ENCODE measurements at regions not wholly inside any gene's neighbourhood (a gene's known extent, or its start where the extent isn't known, plus 50 kb on each side); places are given as distances from the start of the nearest gene placed in this dataset.
"Not testable (repeated sequence)": the region's sequence is repeated elsewhere in the genome, so short reads cannot be mapped to it uniquely, and the experiment has no call there.

- H3K4me3 ChIP-seq: no peak overlapping the region
- no peaks in the 10 kb centered on the region for H3K9me3 ChIP-seq
- WGBS, 4 donors: 76 to 80% (median 78%) methylated on average over 4 of the region's 4 CpGs
- no peaks in the 10 kb centered on the region for H3K36me3 ChIP-seq
- H3K27me3 ChIP-seq: no peaks in the 10 kb centered on the region
- TF ChIP-seq POLR2A (IDR thresholded peaks at IDR 0.05) (no peak), CTCF (IDR thresholded peaks at IDR 0.05) (no peak)
- no peaks in the 10 kb centered on the region for H3K4me1 ChIP-seq
- H3K27ac ChIP-seq: no peak overlapping the region
- intact Hi-C loops (cut with DNase I): no loop called here
- ATAC-seq: no peak
- no peak for DNase-seq
These were observed 463.7 kb upstream of the FSIP2 start for GRCh38 chr2:185274718-185275484.

DNA sequence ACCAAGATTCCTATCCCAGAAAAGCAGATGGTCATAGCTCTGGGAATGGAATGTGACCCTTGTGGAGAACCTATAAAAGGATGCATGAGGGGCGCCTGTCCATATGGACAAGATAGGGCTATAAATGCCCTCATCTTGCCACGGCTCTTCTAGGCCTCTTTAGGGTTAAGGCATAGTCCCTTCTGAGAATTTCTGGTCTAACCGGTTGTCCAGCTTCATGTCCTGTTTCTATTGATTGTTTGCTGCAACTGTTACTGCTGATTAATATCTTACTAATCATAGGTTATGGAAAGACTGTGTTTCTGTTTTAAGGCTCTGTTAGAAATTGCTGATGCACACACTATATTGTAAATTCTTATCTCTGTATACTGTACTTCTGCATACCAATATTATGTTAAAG, 462.6 kb upstream of the FSIP2 start:
- ATAC-seq; H3K36me3 ChIP-seq; H3K27me3 ChIP-seq; H3K9me3 ChIP-seq; H3K27ac ChIP-seq; H3K4me1 ChIP-seq; H3K4me3 ChIP-seq; DNase-seq; intact Hi-C loops (cut with DNase I): not testable (repeated sequence)
- WGBS, 4 donors: 80 to 85% (median 82%) methylated on average over 3 of the region's 3 CpGs

DNA sequence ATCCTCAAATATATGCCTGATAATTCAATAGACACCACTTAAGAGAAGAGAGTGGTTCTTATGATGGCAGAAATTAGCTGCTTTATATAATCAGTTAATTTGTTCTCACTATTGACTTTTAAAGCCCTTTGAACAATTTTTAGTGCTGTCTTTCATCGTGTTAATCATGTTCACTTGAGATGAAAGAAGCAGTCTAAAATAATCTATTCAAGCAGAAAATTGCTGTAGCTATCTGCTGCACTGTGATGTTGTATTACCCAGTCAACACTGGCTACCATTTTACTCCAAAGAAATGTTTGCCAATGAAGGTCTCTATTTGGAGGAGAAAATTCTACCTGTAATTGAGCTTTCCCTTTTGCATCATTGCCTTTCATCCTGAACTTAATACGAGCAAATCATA, 459.8 kb upstream of the FSIP2 start:
- H3K27me3 ChIP-seq: no peaks in the 10 kb centered on the region
- ATAC-seq: no peak

GRCh38 chr2:185279999-185280398, 458.6 kb upstream of the FSIP2 start:
- DNase-seq: no peak
- intact Hi-C loops (cut with DNase I): no loop called here
- Histone ChIP-seq H3K27me3 (no peaks in the 10 kb centered on the region), H3K9me3 (no peaks in the 10 kb centered on the region), H3K4me1 (no peaks in the 10 kb centered on the region), H3K36me3 (no peaks in the 10 kb centered on the region), H3K27ac (no peak overlapping the region), H3K4me3 (no peak overlapping the region)
- TF ChIP-seq CTCF (IDR thresholded peaks at IDR 0.05) (peak in 5 of 12 donors; percentile 13 to 31 (median 19)), POLR2A (IDR thresholded peaks at IDR 0.05) (no peak)
- ATAC-seq: no peak

More for the DNA sequence above, 459.8 kb upstream of the FSIP2 start:
- Histone ChIP-seq H3K9me3 (no peaks in the 10 kb centered on the region), H3K4me1 (no peaks in the 10 kb centered on the region), H3K27ac (no peak overlapping the region), H3K4me3 (no peak overlapping the region), H3K36me3 (no peaks in the 10 kb centered on the region)
- 63 to 71% (median 69%) methylated on average over 2 of the region's 2 CpGs for WGBS, 4 donors
- TF ChIP-seq POLR2A (IDR thresholded peaks at IDR 0.05): no peak
- no peak for TF ChIP-seq CTCF (IDR thresholded peaks at IDR 0.05)
- DNase-seq: no peak
- intact Hi-C loops (cut with DNase I): no loop called here

DNA sequence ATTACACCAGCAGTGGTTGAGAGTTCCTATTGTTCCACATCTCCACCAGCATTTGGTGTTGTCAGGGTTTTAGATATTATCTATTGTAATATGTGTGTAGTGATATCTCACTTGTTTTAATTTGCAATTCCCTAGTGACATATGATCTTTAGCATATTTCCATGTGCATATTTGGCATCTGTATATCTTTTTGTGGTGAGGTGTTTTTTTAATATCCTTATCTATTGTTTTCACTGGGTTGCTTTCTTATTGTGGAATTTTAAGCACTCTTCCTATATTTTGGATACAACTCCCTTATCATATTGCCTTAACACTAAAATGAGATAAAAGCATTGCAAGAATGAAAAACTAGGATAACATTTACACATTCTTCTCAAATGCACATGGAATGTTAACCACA, 453.9 kb upstream of the FSIP2 start:
- intact Hi-C loops (cut with DNase I): no loop called here
- Histone ChIP-seq H3K9me3 (no peaks in the 10 kb centered on the region), H3K36me3 (no peaks in the 10 kb centered on the region), H3K27ac (no peak overlapping the region), H3K4me1 (no peaks in the 10 kb centered on the region), H3K4me3 (no peak overlapping the region), H3K27me3 (no peaks in the 10 kb centered on the region)
- DNase-seq: no peak
- no peak for ATAC-seq
- TF ChIP-seq CTCF (IDR thresholded peaks at IDR 0.05) (no peak), POLR2A (IDR thresholded peaks at IDR 0.05) (no peak)

GRCh38 chr2:185290012-185290411, 448.6 kb upstream of the FSIP2 start:
- H3K36me3 ChIP-seq, H3K9me3 ChIP-seq, DNase-seq, ATAC-seq, H3K27ac ChIP-seq, H3K27me3 ChIP-seq, H3K4me3 ChIP-seq, H3K4me1 ChIP-seq: not testable (repeated sequence)
- intact Hi-C loops (cut with DNase I): loop anchor here in 2 of 10 donors (5.0 to 10.0 kb wide), 2 partner anchors 965 to 967 kb away; no protein-coding TSS in a partner anchor
- WGBS, 4 donors: 67 to 86% (median 72%) methylated on average over 6 of the region's 6 CpGs
